GM18951 (cell line): ENCODE measurements at regions not wholly inside any gene's neighbourhood (a gene's known extent, or its start where the extent isn't known, plus 50 kb on each side); places are given as distances from the start of the nearest gene placed in this dataset.

Experiments
- POLR2A ChIP-seq: IDR thresholded peaks from 4 replicates; pipeline ENCODE4 v1.6.1; 2011; ENCODE audit warnings: mild to moderate bottlenecking; ENCODE audit not compliant: insufficient read length, insufficient read depth; ENCODE audit errors: extremely low read depth
- in situ Hi-C: fragments of 300-500 bp; cut with MboI; formaldehyde crosslinking; loops from one replicate; pipeline ENCODE4 v1.12.0; 2022; ENCODE audit warnings: low sequenced_read_pairs, mixed read lengths, inconsistent platforms; ENCODE audit not compliant: unreplicated experiment

GRCh38 chr4:128603081-128603480 is 206.4 kb upstream of the JADE1 start:
- TF ChIP-seq POLR2A, result no peak
- in situ Hi-C loops, result no loop called here

DNA sequence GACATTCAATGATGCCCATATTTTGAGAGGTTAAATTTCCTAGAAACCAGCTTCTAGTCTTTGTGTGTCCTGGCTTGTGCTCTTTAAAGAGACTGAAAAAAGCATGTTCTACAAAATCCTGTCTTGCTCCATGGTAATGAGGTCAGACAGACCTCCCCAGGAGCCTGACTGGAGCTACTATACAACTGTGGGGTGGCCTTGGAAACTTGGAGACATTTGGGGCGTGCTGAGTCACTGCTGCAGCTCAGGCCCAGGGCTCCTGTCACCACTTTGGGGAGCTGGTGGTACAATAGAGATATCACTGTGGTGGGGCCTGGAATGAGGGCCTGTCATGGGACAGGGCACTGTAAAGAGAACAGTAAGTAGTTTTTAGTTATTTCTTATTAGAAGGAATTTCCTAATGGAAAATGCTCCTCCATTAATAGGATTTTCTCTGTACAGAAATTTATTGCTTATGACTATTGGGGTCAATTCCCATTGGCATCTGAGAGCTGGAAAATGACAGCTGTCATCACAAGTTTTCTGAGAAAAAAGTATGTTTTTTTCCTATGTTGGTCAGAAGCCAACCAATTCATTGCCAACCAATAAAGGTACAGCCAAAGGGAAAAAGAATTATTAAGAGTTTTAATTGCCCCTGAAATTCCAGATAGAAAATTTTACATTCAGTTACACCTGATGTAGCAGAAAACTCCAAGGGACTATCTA is 207.4 kb upstream of the JADE1 start:
- in situ Hi-C loops, result no loop called here
- TF ChIP-seq POLR2A, result no peak

GRCh38 chr4:128600996-128601871 is 208.3 kb upstream of the JADE1 start:
- in situ Hi-C loops, result no loop called here
- no peak for TF ChIP-seq POLR2A

GRCh38 chr4:128600410-128600809 is 209.1 kb upstream of the JADE1 start:
- no peak for TF ChIP-seq POLR2A
- in situ Hi-C loops, result no loop called here

- TF ChIP-seq POLR2A, result no peak
- in situ Hi-C loops, result no loop called here
Observed at GRCh38 chr4:128597500-128597899, 212.0 kb upstream of the JADE1 start.

- in situ Hi-C loops, result no loop called here
- TF ChIP-seq POLR2A, result no peak
Observed at GRCh38 chr4:128596853-128597252, 212.6 kb upstream of the JADE1 start.

DNA sequence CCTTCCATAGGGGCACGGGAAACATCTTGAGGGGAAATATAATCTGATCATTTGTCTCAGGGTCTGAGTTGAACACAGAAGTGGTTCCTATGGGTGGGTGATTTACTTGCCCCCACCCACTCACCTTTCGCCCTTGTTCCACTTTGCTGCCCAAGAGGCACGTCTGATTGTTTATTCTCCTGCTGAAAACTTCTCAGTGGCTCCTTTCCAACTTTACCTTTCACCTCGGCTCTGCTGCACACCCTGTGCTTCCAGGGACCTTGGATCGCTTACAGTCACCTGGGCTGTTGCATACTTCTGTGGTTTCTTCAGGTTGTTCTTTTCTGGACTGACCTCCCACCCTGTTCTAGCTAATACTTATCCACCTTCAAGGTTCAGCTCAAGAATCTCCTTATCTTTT is 213.4 kb upstream of the JADE1 start:
- no peak for TF ChIP-seq POLR2A
- in situ Hi-C loops, result no loop called here

DNA sequence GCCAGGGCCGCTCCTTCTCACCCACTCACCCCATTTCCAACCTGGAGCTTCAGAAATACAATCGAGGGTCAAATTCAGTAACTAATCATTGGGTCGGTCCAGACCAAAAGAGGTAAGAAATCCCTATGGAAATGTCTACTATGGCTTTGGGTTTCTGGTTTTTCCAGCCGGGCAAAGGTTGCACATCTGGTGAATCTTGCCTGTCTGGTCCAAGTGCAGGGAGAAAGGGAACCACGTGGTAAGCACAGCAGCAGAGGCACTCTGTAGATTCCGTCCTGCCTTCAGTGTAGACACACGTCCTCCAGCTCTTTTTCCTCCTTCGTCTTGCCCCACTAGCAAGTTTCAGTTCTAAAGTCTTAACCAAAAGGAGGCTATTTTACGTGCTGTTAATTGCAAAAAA is 218.0 kb upstream of the JADE1 start:
- no peak for TF ChIP-seq POLR2A
- in situ Hi-C loops, result no loop called here

DNA sequence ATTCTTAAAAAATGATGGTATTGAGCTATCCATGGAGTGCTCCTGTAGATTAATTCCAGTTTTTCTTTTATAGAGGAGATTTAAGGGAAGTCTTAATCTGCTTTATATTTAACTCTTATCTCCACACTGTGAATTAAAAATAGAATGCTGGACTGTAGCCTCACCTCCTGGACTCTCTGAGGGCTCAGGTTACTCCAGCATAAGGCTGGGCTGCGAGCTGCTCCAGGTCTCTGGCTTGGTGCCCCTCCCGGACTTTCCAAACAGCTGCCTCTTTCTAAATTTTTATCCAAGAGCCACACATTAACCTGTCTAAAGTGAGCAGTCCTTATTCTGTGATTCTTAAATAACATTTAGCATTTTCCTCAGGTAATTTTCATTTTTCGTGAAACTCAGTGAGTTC is 218.7 kb upstream of the JADE1 start:
- in situ Hi-C loops, result no loop called here
- TF ChIP-seq POLR2A, result no peak

GRCh38 chr4:128590034-128590740 is 219.3 kb upstream of the JADE1 start:
- no peak for TF ChIP-seq POLR2A

GRCh38 chr4:128589384-128589965 is 220.0 kb upstream of the JADE1 start:
- TF ChIP-seq POLR2A, result no peak
- in situ Hi-C loops, result no loop called here

More at GRCh38 chr4:128590034-128590740, 219.3 kb upstream of the JADE1 start:
- in situ Hi-C loops, result no loop called here

DNA sequence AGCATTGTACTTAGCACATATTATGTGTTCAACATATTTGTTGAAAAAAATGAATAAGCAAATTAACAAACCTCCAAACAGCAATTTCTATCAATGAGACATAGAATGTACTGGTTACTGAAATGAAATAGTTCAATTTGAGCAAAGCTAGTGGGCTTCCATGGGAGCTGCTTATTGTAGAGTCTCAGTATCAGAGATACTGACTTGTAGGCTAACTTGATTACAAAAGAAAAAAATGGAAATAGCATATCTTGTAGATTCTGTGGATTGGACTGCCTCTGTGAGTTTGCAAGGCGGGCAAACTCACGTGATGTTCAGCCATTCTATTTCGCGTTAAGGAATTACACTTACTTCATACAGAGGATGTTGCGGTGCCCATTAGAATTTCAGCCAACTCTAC is 222.1 kb upstream of the JADE1 start:
- in situ Hi-C loops, result no loop called here
- TF ChIP-seq POLR2A, result no peak
